ENCODE measurements at regions not wholly inside any gene's neighbourhood (a gene's known extent, or its start where the extent isn't known, plus 50 kb on each side); places are given as distances from the start of the nearest gene placed in this dataset.

DNA sequence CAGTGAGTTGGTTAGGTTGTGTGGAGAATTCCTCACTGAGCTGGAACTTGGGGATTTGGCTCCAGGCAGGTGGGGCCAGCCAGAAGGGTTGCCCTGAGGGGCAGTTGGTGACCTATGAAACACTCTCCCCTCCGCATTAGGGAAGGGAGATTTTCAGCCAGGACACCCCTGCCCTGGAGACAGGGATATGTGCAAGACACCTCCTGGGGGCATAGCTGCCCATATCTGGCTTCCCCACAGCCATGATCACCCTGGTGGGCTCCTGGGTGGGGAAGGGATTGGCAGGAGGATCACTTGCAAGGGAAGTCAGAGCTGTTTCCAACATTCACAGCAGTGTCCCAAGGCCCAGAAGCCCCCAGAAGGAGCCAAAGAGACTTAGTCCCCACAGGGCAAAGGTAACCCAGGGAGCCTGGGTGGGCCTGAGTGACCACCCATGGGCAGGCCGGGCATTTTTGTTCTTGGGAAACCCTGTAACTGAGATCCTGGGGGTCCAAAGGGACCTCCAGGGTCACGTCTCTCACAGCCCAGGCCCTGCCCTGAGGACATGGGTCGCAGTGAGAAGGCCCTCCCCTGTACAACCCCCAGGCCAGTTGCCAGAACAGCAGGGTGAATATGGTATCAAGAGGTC is 145.8 kb downstream of the MRPL14 start:
- Histone ChIP-seq H3K36me3 (ENCODE audit: control insufficient read depth, insufficient read depth, low read length) (no peaks in the 10 kb centered on the region), H3K27me3 (ENCODE audit: control insufficient read depth, insufficient read depth, low read length) (peaks cover 2% of the 10 kb centered on the region), H3K4me3 (ENCODE audit: low read depth, low read length) (no peak overlapping the region)
- DNase-seq (ENCODE audit: low read depth): no peak
- TF ChIP-seq, protein P1, sequence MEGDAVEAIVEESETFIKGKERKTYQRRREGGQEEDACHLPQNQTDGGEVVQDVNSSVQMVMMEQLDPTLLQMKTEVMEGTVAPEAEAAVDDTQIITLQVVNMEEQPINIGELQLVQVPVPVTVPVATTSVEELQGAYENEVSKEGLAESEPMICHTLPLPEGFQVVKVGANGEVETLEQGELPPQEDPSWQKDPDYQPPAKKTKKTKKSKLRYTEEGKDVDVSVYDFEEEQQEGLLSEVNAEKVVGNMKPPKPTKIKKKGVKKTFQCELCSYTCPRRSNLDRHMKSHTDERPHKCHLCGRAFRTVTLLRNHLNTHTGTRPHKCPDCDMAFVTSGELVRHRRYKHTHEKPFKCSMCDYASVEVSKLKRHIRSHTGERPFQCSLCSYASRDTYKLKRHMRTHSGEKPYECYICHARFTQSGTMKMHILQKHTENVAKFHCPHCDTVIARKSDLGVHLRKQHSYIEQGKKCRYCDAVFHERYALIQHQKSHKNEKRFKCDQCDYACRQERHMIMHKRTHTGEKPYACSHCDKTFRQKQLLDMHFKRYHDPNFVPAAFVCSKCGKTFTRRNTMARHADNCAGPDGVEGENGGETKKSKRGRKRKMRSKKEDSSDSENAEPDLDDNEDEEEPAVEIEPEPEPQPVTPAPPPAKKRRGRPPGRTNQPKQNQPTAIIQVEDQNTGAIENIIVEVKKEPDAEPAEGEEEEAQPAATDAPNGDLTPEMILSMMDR (IDR thresholded peaks at IDR 0.05; ENCODE audit: insufficient read depth, low read length, poor library complexity, severe bottlenecking): no peak

DNA sequence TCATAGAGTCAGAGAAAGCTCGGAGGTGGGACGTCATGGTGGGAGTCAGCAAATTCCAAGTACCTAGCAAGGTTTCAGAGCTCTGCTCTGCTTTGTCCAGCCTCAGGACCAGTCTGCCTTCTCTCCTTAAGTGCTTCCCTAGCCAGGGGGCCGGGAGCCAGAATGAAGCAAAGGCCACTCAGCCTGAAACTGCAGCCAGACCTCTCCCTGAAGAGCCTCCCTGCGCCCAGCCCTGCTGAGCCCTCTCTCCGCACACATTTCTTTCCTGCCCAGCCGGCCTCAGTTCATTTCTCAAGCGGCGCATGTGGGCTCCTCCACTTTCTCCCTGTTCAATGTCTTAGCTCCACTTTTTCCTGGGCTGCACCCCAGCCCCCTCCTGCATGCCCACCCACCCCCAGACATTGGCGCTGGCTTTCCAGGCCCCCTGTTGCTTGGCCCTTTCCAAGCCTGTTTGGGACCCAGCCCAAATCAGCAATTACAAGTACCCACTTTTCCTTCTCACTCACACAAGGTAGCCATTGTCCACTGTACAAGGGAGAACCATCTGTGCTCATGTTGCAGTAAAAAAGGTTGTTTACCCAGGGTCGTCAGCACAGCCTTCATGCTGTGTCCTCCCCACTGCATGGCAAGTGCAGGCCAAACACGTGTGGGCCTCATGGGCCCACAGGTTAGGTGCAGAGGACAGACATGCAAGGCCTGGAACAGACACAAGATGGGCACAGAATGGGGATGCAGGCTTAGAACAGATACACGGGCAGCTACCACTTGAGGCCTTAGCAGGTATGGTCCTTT is 147.1 kb downstream of the MRPL14 start:
- Histone ChIP-seq H3K4me3 (ENCODE audit: low read depth, low read length) (no peak overlapping the region), H3K36me3 (ENCODE audit: control insufficient read depth, insufficient read depth, low read length) (no peaks in the 10 kb centered on the region), H3K27me3 (ENCODE audit: control insufficient read depth, insufficient read depth, low read length) (no peaks in the 10 kb centered on the region)
- no peak for DNase-seq (ENCODE audit: low read depth)
- TF ChIP-seq, protein P1 (IDR thresholded peaks at IDR 0.05; ENCODE audit: insufficient read depth, low read length, poor library complexity, severe bottlenecking): no peak

DNA sequence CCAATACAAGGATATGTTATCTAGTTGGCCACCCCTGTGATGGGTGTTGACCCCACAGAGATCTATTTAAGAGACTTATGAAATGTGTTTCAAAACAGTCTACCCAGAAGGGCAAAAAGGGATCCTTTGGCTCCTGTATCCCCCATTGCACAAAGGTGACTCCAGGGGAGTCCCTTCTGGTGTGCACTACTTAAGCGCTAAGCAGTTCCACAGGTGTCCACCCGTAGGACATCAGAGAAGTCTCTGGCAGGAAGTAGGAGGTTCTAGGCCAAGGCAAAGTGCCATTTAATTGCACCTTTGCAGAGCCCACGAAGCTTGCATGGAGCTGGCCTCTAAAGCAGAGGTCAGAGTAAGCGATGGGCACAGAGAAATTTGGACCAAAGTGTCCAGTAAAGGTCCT is 147.7 kb downstream of the MRPL14 start:
- Histone ChIP-seq H3K27me3 (ENCODE audit: control insufficient read depth, insufficient read depth, low read length) (no peaks in the 10 kb centered on the region), H3K36me3 (ENCODE audit: control insufficient read depth, insufficient read depth, low read length) (no peaks in the 10 kb centered on the region), H3K4me3 (ENCODE audit: low read depth, low read length) (no peak overlapping the region)
- DNase-seq (ENCODE audit: low read depth): no peak
- TF ChIP-seq, protein P1 (IDR thresholded peaks at IDR 0.05; ENCODE audit: insufficient read depth, low read length, poor library complexity, severe bottlenecking): no peak

DNA sequence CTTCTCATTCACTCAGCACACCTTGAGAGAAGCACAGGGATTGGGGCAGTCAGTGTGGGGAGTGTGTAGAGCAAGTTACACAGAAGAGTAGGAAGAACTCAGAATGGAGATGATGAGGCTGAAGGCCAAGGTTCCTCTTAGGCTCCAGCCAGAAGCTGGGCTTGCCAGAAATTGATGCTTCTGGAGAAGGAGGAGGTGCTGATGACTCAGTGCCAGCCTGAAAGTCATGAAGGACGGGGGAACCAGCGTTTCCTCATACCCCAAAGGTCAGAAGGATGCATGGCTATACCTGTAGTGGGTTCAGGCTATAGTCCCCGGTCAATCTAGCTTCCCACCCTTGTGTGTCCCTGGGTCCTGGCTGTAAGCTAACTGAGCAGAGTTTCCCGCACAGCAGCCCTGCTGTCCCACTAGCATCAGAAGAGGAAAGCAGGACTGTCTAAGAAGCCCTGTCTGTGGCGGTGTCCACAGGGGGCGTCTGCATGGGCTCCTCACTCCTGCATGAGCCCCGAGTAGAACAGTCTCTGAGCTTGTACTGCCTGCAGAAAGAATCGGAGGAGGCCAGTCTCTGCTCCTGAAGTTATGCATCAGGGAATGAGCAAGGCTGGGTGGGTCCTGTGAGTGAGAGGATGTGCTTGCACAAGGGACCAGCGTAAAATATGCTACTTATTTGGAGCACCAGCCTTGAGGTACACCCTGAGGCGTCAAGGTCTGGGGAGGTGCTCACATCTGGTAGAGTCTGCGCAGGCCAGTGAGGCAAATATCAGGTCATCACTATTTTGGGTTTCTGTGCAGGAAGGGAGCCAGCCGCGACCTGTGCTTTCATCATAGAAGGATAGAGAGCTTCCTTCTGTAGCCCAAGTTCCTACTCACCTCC is 148.5 kb downstream of the MRPL14 start:
- Histone ChIP-seq H3K27me3 (ENCODE audit: control insufficient read depth, insufficient read depth, low read length) (no peaks in the 10 kb centered on the region), H3K4me3 (ENCODE audit: low read depth, low read length) (no peak overlapping the region), H3K36me3 (ENCODE audit: control insufficient read depth, insufficient read depth, low read length) (no peaks in the 10 kb centered on the region)
- no peak for DNase-seq (ENCODE audit: low read depth)
- TF ChIP-seq, protein P1 (IDR thresholded peaks at IDR 0.05; ENCODE audit: insufficient read depth, low read length, poor library complexity, severe bottlenecking): no peak

DNA sequence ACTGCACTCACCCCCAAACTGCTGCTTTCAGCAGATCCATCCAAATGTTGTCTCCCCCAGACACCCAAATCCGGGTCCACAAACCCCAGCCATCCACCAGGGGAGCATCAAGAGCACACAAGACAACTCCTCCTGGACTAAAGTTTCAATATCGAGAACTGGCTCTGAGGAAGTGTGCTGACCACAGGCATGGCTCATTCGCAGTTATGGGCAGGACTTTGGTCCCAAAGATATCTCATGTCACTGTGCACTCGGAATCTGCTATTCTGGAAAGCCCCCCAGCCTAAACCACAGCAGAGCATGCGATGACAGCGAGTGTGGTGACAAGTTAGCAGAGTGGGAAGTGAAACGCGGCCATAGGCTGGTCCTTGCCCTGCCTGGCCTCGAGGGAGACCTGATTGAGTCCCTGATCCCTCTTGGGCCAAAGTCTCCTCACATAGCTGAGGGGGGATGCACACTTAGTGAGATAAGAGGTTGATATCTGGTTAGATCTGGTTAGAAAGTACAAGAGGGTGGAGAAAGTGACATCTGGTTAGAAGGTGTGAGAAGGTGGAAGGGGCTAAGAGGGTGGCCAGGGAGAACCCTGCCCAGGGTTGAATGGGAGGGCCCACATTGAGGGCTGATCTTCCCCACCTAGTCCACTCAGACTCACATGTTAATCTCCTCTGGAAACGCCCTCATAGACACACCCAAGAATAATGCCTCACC is 149.7 kb downstream of the MRPL14 start:
- Histone ChIP-seq H3K4me3 (ENCODE audit: low read depth, low read length) (no peak overlapping the region), H3K27me3 (ENCODE audit: control insufficient read depth, insufficient read depth, low read length) (no peaks in the 10 kb centered on the region), H3K36me3 (ENCODE audit: control insufficient read depth, insufficient read depth, low read length) (no peaks in the 10 kb centered on the region)
- TF ChIP-seq, protein P1 (IDR thresholded peaks at IDR 0.05; ENCODE audit: insufficient read depth, low read length, poor library complexity, severe bottlenecking): no peak
- DNase-seq (ENCODE audit: low read depth): no peak
